Gastroesophageal sphincter (tissue), 4 donors: ENCODE measurements at regions not wholly inside any gene's neighbourhood (a gene's known extent, or its start where the extent isn't known, plus 50 kb on each side); places are given as distances from the start of the nearest gene placed in this dataset.

ENCODE experiments used
- ATAC-seq: fragments of 150-250 bp; one replicate; pipeline ENCODE4 v1.9.1; 2016; ENCODE audit warnings: mild to moderate bottlenecking, moderate library complexity
- H3K27ac ChIP-seq, 4 donors: fragments of 200-600 bp; sonication (generic) in 3 of 4; 1 replicate in 3 of 4; 2 replicates in 1 of 4; pipeline ENCODE4 v1.5.1; 2016 to 2019
- H3K27me3 ChIP-seq: fragments of 200-600 bp; sonication (generic); one replicate; pipeline ENCODE4 v1.5.1; 2019
- H3K36me3 ChIP-seq, 2 donors: fragments of 200-600 bp; sonication (generic); one replicate each; pipeline ENCODE4 v1.5.1; 2019; ENCODE audit warnings: control low read depth in 1 of 2
- H3K4me1 ChIP-seq, 3 donors: fragments of 200-600 bp; sonication (generic); 1 replicate in 2 of 3; 2 replicates in 1 of 3; pipeline ENCODE4 v1.5.1; 2016 to 2019; ENCODE audit warnings: control low read depth in 2 of 3
- H3K4me3 ChIP-seq, 2 donors: fragments of 200-600 bp; sonication (generic); one replicate each; pipeline ENCODE4 v1.5.1; 2019; ENCODE audit warnings: mild to moderate bottlenecking in 1 of 2, moderate library complexity in 1 of 2
- H3K9me3 ChIP-seq, 3 donors: fragments of 200-600 bp; sonication (generic); one replicate each; pipeline ENCODE4 v1.5.1; 2017 to 2019; ENCODE audit warnings: control low read depth in 2 of 3
- CTCF ChIP-seq, 4 experiments: fragments of 200-600 bp in 2 of 4; fragments of 450-650 bp in 2 of 4; sonication (generic) in 1 of 4; IDR thresholded peaks; one replicate each; pipeline ENCODE4 v1.5.1; 2017 to 2019; ENCODE audit warnings: antibody characterized with exemption in 4 of 4, mild to moderate bottlenecking in 2 of 4, moderate library complexity in 2 of 4
- EP300 ChIP-seq: sonication (generic); formaldehyde crosslinking; IDR thresholded peaks from one replicate; pipeline ENCODE4 v1.6.1; 2017; ENCODE audit warnings: antibody characterized with exemption, mild to moderate bottlenecking
- POLR2A ChIP-seq, 2 donors: fragments of 450-650 bp; IDR thresholded peaks; one replicate each; pipeline ENCODE4 v1.6.1; 2017; ENCODE audit warnings: antibody characterized with exemption in 2 of 2, mild to moderate bottlenecking in 2 of 2, moderate library complexity in 1 of 2
- POLR2AphosphoS5 ChIP-seq: sonication (generic); formaldehyde crosslinking; IDR thresholded peaks from one replicate; pipeline ENCODE4 v1.6.1; 2017; ENCODE audit warnings: antibody characterized with exemption
- WGBS, 2 donors: methylation state at CpG; one replicate each; pipeline ENCODE4 v1.1.5; 2018; ENCODE audit warnings: low coverage in 1 of 2; 5-methylcytosine and 5-hydroxymethylcytosine counted together

GRCh38 chr7:32257621-32258020, 187.4 kb upstream of the PDE1C start:
- 60% methylated on average over 1 of the region's 1 CpG; no CpG with 5 or more reads in 1 of the 2 donors for WGBS, 2 donors
- no peak for ATAC-seq
- no peak overlapping the region for H3K4me3 ChIP-seq
- no peaks in the 10 kb centered on the region for H3K9me3 ChIP-seq
- TF ChIP-seq POLR2AphosphoS5 (no peak), POLR2A (IDR thresholded peaks at IDR 0.05) (no peak), CTCF (IDR thresholded peaks at IDR 0.05) (no peak), EP300 (no peak)
- no peak overlapping the region for H3K27ac ChIP-seq
- no peaks in the 10 kb centered on the region for H3K36me3 ChIP-seq
- no peaks in the 10 kb centered on the region for H3K4me1 ChIP-seq
- H3K27me3 ChIP-seq, result no peaks in the 10 kb centered on the region

- Histone ChIP-seq H3K4me3 (no peak overlapping the region), H3K27me3 (no peaks in the 10 kb centered on the region), H3K36me3 (no peaks in the 10 kb centered on the region), H3K4me1 (no peaks in the 10 kb centered on the region), H3K9me3 (no peaks in the 10 kb centered on the region), H3K27ac (no peak overlapping the region)
- WGBS, 2 donors, result 44 to 50% methylated on average over 1 to 2 of the region's 2 CpGs
- ATAC-seq, result no peak
- TF ChIP-seq POLR2A (IDR thresholded peaks at IDR 0.05) (no peak), POLR2AphosphoS5 (no peak), CTCF (IDR thresholded peaks at IDR 0.05) (no peak), EP300 (no peak)
Measured at GRCh38 chr7:32256811-32257210, 186.6 kb upstream of the PDE1C start.

DNA sequence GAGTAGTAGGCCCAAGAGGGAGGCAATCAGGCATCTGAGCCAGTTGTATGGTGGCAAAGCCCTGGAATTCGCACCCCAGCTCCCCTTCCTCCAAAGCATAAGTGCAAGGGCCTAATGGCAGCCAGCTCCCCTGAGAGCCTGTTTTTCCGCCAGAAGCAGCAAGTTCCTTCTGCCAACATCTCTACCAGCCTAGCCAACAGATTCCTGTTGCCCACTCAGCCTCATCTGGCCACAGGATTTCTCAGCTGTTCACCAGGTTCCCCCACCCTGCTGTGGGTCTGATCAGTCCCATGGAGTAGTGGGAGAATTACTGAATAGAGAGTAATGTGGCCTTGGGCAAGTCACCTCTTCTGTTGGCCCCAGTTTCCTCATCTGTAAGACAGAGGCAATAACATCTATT, 186.2 kb upstream of the PDE1C start:
- H3K9me3 ChIP-seq, result no peaks in the 10 kb centered on the region
- H3K4me3 ChIP-seq, result no peak overlapping the region
- ATAC-seq, result no peak
- H3K36me3 ChIP-seq, result no peaks in the 10 kb centered on the region
- no peak overlapping the region for H3K27ac ChIP-seq
- TF ChIP-seq POLR2AphosphoS5 (no peak), EP300 (no peak), POLR2A (IDR thresholded peaks at IDR 0.05) (no peak)
- WGBS, 2 donors, result 89% methylated on average over 1 of the region's 2 CpGs; no CpG with 5 or more reads in 1 of the 2 donors
- H3K4me1 ChIP-seq, result no peaks in the 10 kb centered on the region
- H3K27me3 ChIP-seq, result no peaks in the 10 kb centered on the region

GRCh38 chr7:32255036-32255435, 184.8 kb upstream of the PDE1C start:
- Histone ChIP-seq H3K9me3 (no peaks in the 10 kb centered on the region), H3K4me3 (no peak overlapping the region), H3K27me3 (peaks cover 8% of the 10 kb centered on the region), H3K36me3 (no peaks in the 10 kb centered on the region), H3K4me1 (no peaks in the 10 kb centered on the region), H3K27ac (no peak overlapping the region)
- no peak for ATAC-seq
- 57 to 60% methylated on average over 2 to 6 of the region's 6 CpGs for WGBS, 2 donors
- TF ChIP-seq CTCF (IDR thresholded peaks at IDR 0.05) (no peak), POLR2AphosphoS5 (no peak), POLR2A (IDR thresholded peaks at IDR 0.05) (no peak), EP300 (no peak)

DNA sequence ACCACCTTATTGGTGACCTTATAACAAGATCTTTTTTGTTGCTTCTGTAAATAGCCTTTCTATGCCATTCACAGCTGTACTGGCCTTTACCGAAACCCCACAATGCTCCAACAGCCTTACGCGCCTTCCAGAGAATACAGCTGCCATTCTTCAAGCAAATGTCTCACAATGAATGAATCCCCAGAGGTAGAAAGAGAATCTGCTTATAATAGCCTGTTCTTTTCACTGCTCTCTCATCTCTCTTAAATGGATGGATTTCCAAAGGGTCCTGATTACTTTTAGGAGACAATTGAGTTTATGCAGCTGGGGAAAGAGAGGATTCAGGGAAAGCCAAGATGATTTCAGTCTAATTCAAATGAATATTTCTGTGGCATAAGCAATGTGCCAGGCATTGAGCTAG, 183.1 kb upstream of the PDE1C start:
- no peak for ATAC-seq
- 52 to 53% methylated on average over 2 to 3 of the region's 3 CpGs for WGBS, 2 donors
- H3K36me3 ChIP-seq, result no peaks in the 10 kb centered on the region
- H3K4me1 ChIP-seq, result no peaks in the 10 kb centered on the region
- no peaks in the 10 kb centered on the region for H3K9me3 ChIP-seq
- no peak overlapping the region for H3K27ac ChIP-seq
- H3K4me3 ChIP-seq, result no peak overlapping the region
- no peak for TF ChIP-seq POLR2AphosphoS5
- no peak for TF ChIP-seq CTCF (IDR thresholded peaks at IDR 0.05)
- no peak for TF ChIP-seq EP300
- TF ChIP-seq POLR2A (IDR thresholded peaks at IDR 0.05), result no peak
- H3K27me3 ChIP-seq, result peaks cover 18% of the 10 kb centered on the region
